Neural progenitor cell (in vitro differentiated cells): ENCODE measurements at regions not wholly inside any gene's neighbourhood (a gene's known extent, or its start where the extent isn't known, plus 50 kb on each side); places are given as distances from the start of the nearest gene placed in this dataset.

ENCODE experiments used
- DNase-seq: peaks from one replicate; pipeline ENCODE4 v3.0.0-alpha.2; 2016; ENCODE audit warnings: low spot score
- H2AFZ ChIP-seq: fragments of 200-600 bp; sonication (generic); replicated peaks from 2 replicates; pipeline ENCODE4 v1.6.1; 2016; ENCODE audit warnings: antibody characterized with exemption
- H3F3A ChIP-seq: fragments of 200-600 bp; sonication (generic); 2 replicates; pipeline ENCODE4 v1.6.1; 2016; ENCODE audit warnings: antibody characterized with exemption, low read depth
- H3K27ac ChIP-seq: fragments of 200-600 bp; sonication (generic); 2 replicates; pipeline ENCODE4 v1.5.1; 2016; ENCODE audit warnings: mild to moderate bottlenecking
- H3K27me3 ChIP-seq: fragments of 200-600 bp; sonication (generic); 2 replicates; pipeline ENCODE4 v1.6.1; 2016; ENCODE audit warnings: mild to moderate bottlenecking, moderate library complexity
- H3K36me3 ChIP-seq: fragments of 200-600 bp; sonication (generic); 2 replicates; pipeline ENCODE4 v1.5.1; 2016
- H3K4me1 ChIP-seq: fragments of 200-600 bp; sonication (generic); 2 replicates; pipeline ENCODE4 v1.6.1; 2016; ENCODE audit warnings: mixed run types
- H3K4me2 ChIP-seq: fragments of 200-600 bp; sonication (generic); 2 replicates; pipeline ENCODE4 v1.6.1; 2016
- H3K4me3 ChIP-seq: fragments of 200-600 bp; sonication (generic); 2 replicates; pipeline ENCODE4 v1.5.1; 2016
- H3K79me2 ChIP-seq: fragments of 200-600 bp; sonication (generic); 2 replicates; pipeline ENCODE4 v1.6.1; 2016; ENCODE audit warnings: low read depth
- H3K9ac ChIP-seq: fragments of 200-600 bp; sonication (generic); 2 replicates; pipeline ENCODE4 v1.6.1; 2016
- H3K9me3 ChIP-seq: fragments of 200-600 bp; sonication (generic); 2 replicates; pipeline ENCODE4 v1.5.1; 2016; ENCODE audit warnings: low read depth
- H4K20me1 ChIP-seq: fragments of 200-600 bp; sonication (generic); 2 replicates; pipeline ENCODE4 v1.6.1; 2016; ENCODE audit warnings: low read depth
- H3K27ac Mint-ChIP-seq: 3 replicates; pipeline ENCODE4 v1.8.0; 2021; ENCODE audit warnings: mixed read lengths
- H3K27me3 Mint-ChIP-seq: 2 replicates; pipeline ENCODE4 v1.8.0; 2022; ENCODE audit warnings: low read depth, mild to moderate bottlenecking, inconsistent platforms, moderate library complexity, mixed read lengths; ENCODE audit not compliant: insufficient read depth
- H3K36me3 Mint-ChIP-seq: 3 replicates; pipeline ENCODE4 v1.8.0; 2021; ENCODE audit warnings: mixed read lengths
- H3K4me1 Mint-ChIP-seq: 3 replicates; pipeline ENCODE4 v1.8.0; 2021; ENCODE audit warnings: mixed read lengths
- H3K4me3 Mint-ChIP-seq: 3 replicates; pipeline ENCODE4 v1.8.0; 2021; ENCODE audit warnings: mild to moderate bottlenecking, moderate library complexity, mixed read lengths
- H3K9me3 Mint-ChIP-seq: 3 replicates; pipeline ENCODE4 v1.8.0; 2020; ENCODE audit warnings: mixed read lengths
- EZH2 ChIP-seq: fragments of 200-600 bp; sonication (generic); IDR thresholded peaks from 2 replicates; pipeline ENCODE4 v1.6.1; 2017; ENCODE audit warnings: antibody characterized with exemption, mild to moderate bottlenecking, moderate library complexity
- EZH2phosphoT487 ChIP-seq: fragments of 200-600 bp; sonication (generic); IDR thresholded peaks from 2 replicates; pipeline ENCODE4 v1.6.1; 2017; ENCODE audit warnings: antibody characterized with exemption
- TF ChIP-seq, protein P1 (sequence below): fragments of 200-600 bp; sonication (generic); IDR thresholded peaks from 2 replicates; pipeline ENCODE4 v1.5.1; 2017; ENCODE audit warnings: antibody characterized with exemption, mild to moderate bottlenecking

GRCh38 chr18:60445341-60445740 is 72.8 kb upstream of the MC4R start:
- DNase-seq = no peak
- Histone ChIP-seq H3K4me2 (no peak overlapping the region), H3K79me2 (no peaks in the 10 kb centered on the region), H2AFZ (no peak overlapping the region), H4K20me1 (no peaks in the 10 kb centered on the region), H3K9me3 (no peaks in the 10 kb centered on the region), H3K4me3 (no peak overlapping the region), H3K27me3 (no peaks in the 10 kb centered on the region), H3K27ac (no peak overlapping the region), H3K36me3 (no peaks in the 10 kb centered on the region), H3F3A (no peaks in the 10 kb centered on the region), H3K9ac (no peak overlapping the region), H3K4me1 (no peaks in the 10 kb centered on the region)
- Mint-ChIP-seq H3K27ac (no peak overlapping the region), H3K4me1 (no peaks in the 10 kb centered on the region), H3K4me3 (no peak overlapping the region), H3K36me3 (no peaks in the 10 kb centered on the region), H3K9me3 (no peaks in the 10 kb centered on the region), H3K27me3 (peaks cover 3% of the 10 kb centered on the region)
- TF ChIP-seq EZH2phosphoT487 = no peak

GRCh38 chr18:60446821-60447220 is 74.2 kb upstream of the MC4R start:
- Mint-ChIP-seq H3K27ac (no peak overlapping the region), H3K9me3 (no peaks in the 10 kb centered on the region), H3K4me1 (no peaks in the 10 kb centered on the region), H3K36me3 (no peaks in the 10 kb centered on the region), H3K27me3 (peaks cover 3% of the 10 kb centered on the region), H3K4me3 (no peak overlapping the region)
- Histone ChIP-seq H4K20me1 (no peaks in the 10 kb centered on the region), H3K4me1 (no peaks in the 10 kb centered on the region), H3K27me3 (no peaks in the 10 kb centered on the region), H3K36me3 (no peaks in the 10 kb centered on the region), H3K9me3 (no peaks in the 10 kb centered on the region), H3K79me2 (no peaks in the 10 kb centered on the region), H3K4me3 (no peak overlapping the region), H3K27ac (no peak overlapping the region), H3F3A (no peaks in the 10 kb centered on the region), H2AFZ (peak overlapping the region; percentile 50), H3K4me2 (no peak overlapping the region), H3K9ac (no peak overlapping the region)
- TF ChIP-seq EZH2phosphoT487 = no peak
- TF ChIP-seq, protein P1, sequence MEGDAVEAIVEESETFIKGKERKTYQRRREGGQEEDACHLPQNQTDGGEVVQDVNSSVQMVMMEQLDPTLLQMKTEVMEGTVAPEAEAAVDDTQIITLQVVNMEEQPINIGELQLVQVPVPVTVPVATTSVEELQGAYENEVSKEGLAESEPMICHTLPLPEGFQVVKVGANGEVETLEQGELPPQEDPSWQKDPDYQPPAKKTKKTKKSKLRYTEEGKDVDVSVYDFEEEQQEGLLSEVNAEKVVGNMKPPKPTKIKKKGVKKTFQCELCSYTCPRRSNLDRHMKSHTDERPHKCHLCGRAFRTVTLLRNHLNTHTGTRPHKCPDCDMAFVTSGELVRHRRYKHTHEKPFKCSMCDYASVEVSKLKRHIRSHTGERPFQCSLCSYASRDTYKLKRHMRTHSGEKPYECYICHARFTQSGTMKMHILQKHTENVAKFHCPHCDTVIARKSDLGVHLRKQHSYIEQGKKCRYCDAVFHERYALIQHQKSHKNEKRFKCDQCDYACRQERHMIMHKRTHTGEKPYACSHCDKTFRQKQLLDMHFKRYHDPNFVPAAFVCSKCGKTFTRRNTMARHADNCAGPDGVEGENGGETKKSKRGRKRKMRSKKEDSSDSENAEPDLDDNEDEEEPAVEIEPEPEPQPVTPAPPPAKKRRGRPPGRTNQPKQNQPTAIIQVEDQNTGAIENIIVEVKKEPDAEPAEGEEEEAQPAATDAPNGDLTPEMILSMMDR = no peak
- TF ChIP-seq EZH2 = no peak
- peak; percentile 5 for DNase-seq

- H3K4me3 ChIP-seq = no peak overlapping the region
- Mint-ChIP-seq H3K4me3 (no peak overlapping the region), H3K36me3 (no peaks in the 10 kb centered on the region)
These were observed 76.1 kb upstream of the MC4R start for GRCh38 chr18:60448487-60449267.

More at GRCh38 chr18:60448487-60449267, 76.1 kb upstream of the MC4R start:
- peaks cover 3% of the 10 kb centered on the region for H3K27me3 Mint-ChIP-seq
- Histone ChIP-seq H3F3A (no peaks in the 10 kb centered on the region), H3K4me1 (no peaks in the 10 kb centered on the region), H3K27me3 (no peaks in the 10 kb centered on the region), H4K20me1 (no peaks in the 10 kb centered on the region), H3K9ac (no peak overlapping the region), H3K9me3 (no peaks in the 10 kb centered on the region), H3K36me3 (no peaks in the 10 kb centered on the region), H2AFZ (no peak overlapping the region), H3K27ac (no peak overlapping the region), H3K79me2 (no peaks in the 10 kb centered on the region), H3K4me2 (no peak overlapping the region)
- no peak for DNase-seq
- no peak overlapping the region for H3K27ac Mint-ChIP-seq
- H3K9me3 Mint-ChIP-seq = no peaks in the 10 kb centered on the region
- TF ChIP-seq EZH2 (no peak), EZH2phosphoT487 (no peak)
- TF ChIP-seq, protein P1 = no peak
- H3K4me1 Mint-ChIP-seq = no peaks in the 10 kb centered on the region
